Smooth muscle cell (in vitro differentiated cells): ENCODE measurements at regions not wholly inside any gene's neighbourhood (a gene's known extent, or its start where the extent isn't known, plus 50 kb on each side); places are given as distances from the start of the nearest gene placed in this dataset.

Experiments
- DNase-seq: peaks from one replicate; lab custom pipeline; 2025; ENCODE audit not compliant: unreplicated experiment; lab: John Stamatoyannopoulos, UW
- H2AFZ ChIP-seq: fragments of 200-600 bp; sonication (generic); 2 replicates; pipeline ENCODE4 v1.6.0; 2016; ENCODE audit warnings: antibody characterized with exemption, low read depth, mild to moderate bottlenecking
- H3F3A ChIP-seq: fragments of 200-600 bp; sonication (generic); 2 replicates; pipeline ENCODE4 v1.6.0; 2017; ENCODE audit warnings: antibody characterized with exemption, low read depth
- H3K27ac ChIP-seq: fragments of 200-600 bp; sonication (generic); 2 replicates; pipeline ENCODE4 v1.5.1; 2016; ENCODE audit warnings: low read depth, mild to moderate bottlenecking
- H3K27me3 ChIP-seq: fragments of 200-600 bp; sonication (generic); 2 replicates; pipeline ENCODE4 v1.6.1; 2016; ENCODE audit warnings: low read depth, mild to moderate bottlenecking
- H3K36me3 ChIP-seq: fragments of 200-600 bp; sonication (generic); 2 replicates; pipeline ENCODE4 v1.5.1; 2016; ENCODE audit warnings: low read depth
- H3K4me1 ChIP-seq: fragments of 200-600 bp; sonication (generic); 2 replicates; pipeline ENCODE4 v1.5.1; 2016; ENCODE audit warnings: low read depth
- H3K4me2 ChIP-seq: fragments of 200-600 bp; sonication (generic); 2 replicates; pipeline ENCODE4 v1.6.0; 2016; ENCODE audit warnings: mild to moderate bottlenecking
- H3K4me3 ChIP-seq: fragments of 200-600 bp; sonication (generic); 2 replicates; pipeline ENCODE4 v1.5.1; 2016; ENCODE audit warnings: mild to moderate bottlenecking
- H3K79me2 ChIP-seq: fragments of 200-600 bp; sonication (generic); 2 replicates; pipeline ENCODE4 v1.6.0; 2016; ENCODE audit warnings: low read depth, mild to moderate bottlenecking
- H3K9ac ChIP-seq: fragments of 200-600 bp; sonication (generic); 2 replicates; pipeline ENCODE4 v1.6.0; 2016; ENCODE audit warnings: low read depth
- H3K9me3 ChIP-seq: fragments of 200-600 bp; sonication (generic); replicated peaks from 2 replicates; pipeline ENCODE4 v1.5.1; 2016; ENCODE audit warnings: low read depth
- H4K20me1 ChIP-seq: fragments of 200-600 bp; sonication (generic); 2 replicates; pipeline ENCODE4 v1.6.0; 2016; ENCODE audit warnings: low read depth
- WGBS: methylation state at CpG from one replicate; pipeline ENCODE4 v1.1.7; 2016; ENCODE audit warnings: low lambda C conversion rate; 5-methylcytosine and 5-hydroxymethylcytosine counted together
- TF ChIP-seq, protein P1 (sequence below): fragments of 200-600 bp; sonication (generic); IDR thresholded peaks from 2 replicates; pipeline ENCODE4 v1.5.1; 2017; ENCODE audit warnings: borderline replicate concordance, mild to moderate bottlenecking, antibody characterized with exemption; ENCODE audit not compliant: insufficient read depth, poor library complexity, severe bottlenecking

DNA sequence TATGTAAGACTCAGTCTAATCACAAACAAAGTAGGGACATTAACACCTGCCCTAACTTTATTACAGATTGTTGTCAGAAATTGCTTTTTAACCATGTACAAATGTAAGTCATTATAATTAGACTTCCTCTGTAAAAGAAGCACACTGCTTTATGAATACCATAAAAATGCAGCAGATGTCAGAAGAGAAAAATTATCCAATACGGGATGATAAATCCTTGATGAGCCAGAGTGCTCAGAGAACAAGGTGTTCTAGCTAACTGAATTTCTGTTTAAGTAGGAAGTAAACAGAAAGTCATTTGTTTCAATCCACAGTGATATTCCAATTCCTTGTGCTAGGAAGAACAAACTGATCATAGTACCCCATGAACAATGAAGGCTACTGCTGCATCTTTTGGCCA, 54.6 kb upstream of the BMPER start:
- H3K9me3 ChIP-seq: no peaks in the 10 kb centered on the region
- 97% methylated on average over 1 of the region's 1 CpG for WGBS
- H4K20me1 ChIP-seq: no peaks in the 10 kb centered on the region
- no peak overlapping the region for H3K4me3 ChIP-seq
- no peaks in the 10 kb centered on the region for H3F3A ChIP-seq
- H3K4me1 ChIP-seq: no peaks in the 10 kb centered on the region
- H3K79me2 ChIP-seq: no peaks in the 10 kb centered on the region
- no peak overlapping the region for H3K4me2 ChIP-seq
- no peaks in the 10 kb centered on the region for H3K36me3 ChIP-seq
- no peaks in the 10 kb centered on the region for H3K27me3 ChIP-seq
- no peak overlapping the region for H3K9ac ChIP-seq
- H3K27ac ChIP-seq: no peak overlapping the region
- TF ChIP-seq, protein P1, sequence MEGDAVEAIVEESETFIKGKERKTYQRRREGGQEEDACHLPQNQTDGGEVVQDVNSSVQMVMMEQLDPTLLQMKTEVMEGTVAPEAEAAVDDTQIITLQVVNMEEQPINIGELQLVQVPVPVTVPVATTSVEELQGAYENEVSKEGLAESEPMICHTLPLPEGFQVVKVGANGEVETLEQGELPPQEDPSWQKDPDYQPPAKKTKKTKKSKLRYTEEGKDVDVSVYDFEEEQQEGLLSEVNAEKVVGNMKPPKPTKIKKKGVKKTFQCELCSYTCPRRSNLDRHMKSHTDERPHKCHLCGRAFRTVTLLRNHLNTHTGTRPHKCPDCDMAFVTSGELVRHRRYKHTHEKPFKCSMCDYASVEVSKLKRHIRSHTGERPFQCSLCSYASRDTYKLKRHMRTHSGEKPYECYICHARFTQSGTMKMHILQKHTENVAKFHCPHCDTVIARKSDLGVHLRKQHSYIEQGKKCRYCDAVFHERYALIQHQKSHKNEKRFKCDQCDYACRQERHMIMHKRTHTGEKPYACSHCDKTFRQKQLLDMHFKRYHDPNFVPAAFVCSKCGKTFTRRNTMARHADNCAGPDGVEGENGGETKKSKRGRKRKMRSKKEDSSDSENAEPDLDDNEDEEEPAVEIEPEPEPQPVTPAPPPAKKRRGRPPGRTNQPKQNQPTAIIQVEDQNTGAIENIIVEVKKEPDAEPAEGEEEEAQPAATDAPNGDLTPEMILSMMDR: no peak
- H2AFZ ChIP-seq: no peak overlapping the region
- no peak for DNase-seq

DNA sequence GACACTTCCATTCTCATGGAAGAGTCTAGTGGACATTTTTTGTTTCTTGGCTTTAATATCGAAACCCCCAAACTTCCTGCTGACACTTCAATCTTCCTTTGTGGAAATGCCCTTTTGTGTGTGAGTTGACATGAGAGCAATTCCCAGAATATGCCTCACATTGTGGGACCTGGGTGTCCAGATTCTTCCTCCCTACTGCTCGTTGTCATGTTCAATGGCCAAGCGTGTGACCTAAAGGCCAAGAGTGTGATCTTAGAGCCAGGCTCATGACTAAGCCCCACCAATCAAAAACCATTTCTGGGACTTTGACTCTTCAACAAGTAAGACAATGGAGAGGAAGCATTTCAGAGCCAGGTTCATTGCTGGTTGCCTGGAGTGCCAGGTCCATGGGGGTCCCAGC, 52.5 kb upstream of the BMPER start:
- peak overlapping the region; percentile 1 for H3K4me2 ChIP-seq
- no peaks in the 10 kb centered on the region for H3K9me3 ChIP-seq
- peak overlapping the region; percentile 85 for H3K27ac ChIP-seq
- H3K4me3 ChIP-seq: no peak overlapping the region
- H3K4me1 ChIP-seq: no peaks in the 10 kb centered on the region
- no peaks in the 10 kb centered on the region for H3K36me3 ChIP-seq
- no peaks in the 10 kb centered on the region for H3K27me3 ChIP-seq
- H4K20me1 ChIP-seq: no peaks in the 10 kb centered on the region
- TF ChIP-seq, protein P1: no peak
- peak overlapping the region; percentile 50 for H3K9ac ChIP-seq
- no peak for DNase-seq
- no peak overlapping the region for H2AFZ ChIP-seq
- H3K79me2 ChIP-seq: no peaks in the 10 kb centered on the region
- WGBS: 86% methylated on average over 3 of the region's 3 CpGs
- no peaks in the 10 kb centered on the region for H3F3A ChIP-seq

DNA sequence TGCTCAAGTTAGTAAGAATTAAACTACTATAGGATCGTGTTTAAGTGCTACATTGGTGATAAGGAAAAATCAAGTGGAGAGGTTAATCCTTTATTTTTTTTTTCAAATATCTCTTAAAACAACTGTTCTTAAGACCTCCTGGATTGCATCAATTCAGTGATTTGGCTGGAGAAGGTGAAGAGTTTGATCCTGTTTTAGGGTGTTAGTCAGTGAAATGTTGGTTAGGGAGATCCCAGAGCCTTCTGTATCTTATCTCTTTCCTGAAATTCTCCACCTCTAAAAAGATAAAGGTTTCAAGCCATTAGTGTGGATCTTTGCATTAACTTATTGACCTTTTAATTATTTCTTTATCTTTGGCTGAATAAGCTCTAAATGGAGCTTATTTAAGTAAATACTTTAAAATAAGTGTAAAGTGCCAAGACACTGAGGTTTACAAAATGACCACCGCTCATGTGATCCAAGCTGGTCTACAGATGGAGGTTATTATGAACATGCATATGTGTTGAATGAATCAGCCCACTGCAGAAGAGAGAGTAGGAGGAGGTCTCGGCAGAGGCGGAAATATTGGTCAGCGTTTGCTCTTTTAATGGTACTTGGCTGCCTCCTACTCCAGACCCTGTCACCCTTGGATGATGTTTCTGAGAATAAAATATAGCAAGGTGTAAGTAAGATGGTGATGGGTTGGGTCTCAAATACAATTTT, 51.8 kb upstream of the BMPER start:
- Histone ChIP-seq H3K9ac (peak overlapping the region; percentile 50), H3K79me2 (no peaks in the 10 kb centered on the region), H3K36me3 (no peaks in the 10 kb centered on the region), H3K9me3 (no peaks in the 10 kb centered on the region), H2AFZ (no peak overlapping the region), H3K27ac (peak overlapping the region; percentile 85), H3K4me2 (peak overlapping the region; percentile 46), H4K20me1 (no peaks in the 10 kb centered on the region), H3F3A (no peaks in the 10 kb centered on the region), H3K4me1 (no peaks in the 10 kb centered on the region), H3K4me3 (no peak overlapping the region), H3K27me3 (no peaks in the 10 kb centered on the region)
- DNase-seq: no peak
- WGBS: 27% methylated on average over 5 of the region's 5 CpGs
- TF ChIP-seq, protein P1: no peak

DNA sequence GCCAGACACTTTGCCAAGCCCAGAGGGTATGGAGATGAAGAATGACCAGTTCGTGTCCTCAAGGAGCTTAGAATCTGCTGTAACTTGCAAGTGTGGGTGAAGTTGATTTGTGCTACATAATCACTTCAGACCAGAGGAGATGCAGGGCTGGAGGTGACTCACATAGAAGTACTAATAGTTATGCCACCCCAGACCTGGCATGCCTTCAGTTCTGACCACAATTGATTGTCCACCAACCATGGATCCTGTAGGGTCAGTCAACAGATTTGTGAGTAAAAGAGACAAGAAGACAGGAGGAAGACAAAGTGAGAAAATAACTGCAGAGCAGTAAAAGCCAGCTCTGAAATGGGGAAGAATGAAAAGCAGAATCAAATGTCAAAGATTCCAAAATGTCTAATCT, 51.2 kb upstream of the BMPER start:
- Histone ChIP-seq H3F3A (no peaks in the 10 kb centered on the region), H3K27ac (peak overlapping the region; percentile 85), H4K20me1 (no peaks in the 10 kb centered on the region), H2AFZ (no peak overlapping the region), H3K79me2 (no peaks in the 10 kb centered on the region), H3K9me3 (no peaks in the 10 kb centered on the region), H3K4me1 (no peaks in the 10 kb centered on the region), H3K9ac (peak overlapping the region; percentile 67), H3K27me3 (no peaks in the 10 kb centered on the region), H3K4me2 (peak overlapping the region; percentile 46), H3K4me3 (no peak overlapping the region), H3K36me3 (no peaks in the 10 kb centered on the region)
- no peak for DNase-seq
- TF ChIP-seq, protein P1: no peak
- 74% methylated on average over 1 of the region's 1 CpG for WGBS
